ENCODE measurements at regions not wholly inside any gene's neighbourhood (a gene's known extent, or its start where the extent isn't known, plus 50 kb on each side); places are given as distances from the start of the nearest gene placed in this dataset.

GRCh38 chr6:88547768-88548167 lies 381.6 kb upstream of the CNR1 start:
- TF ChIP-seq CTCF (IDR thresholded peaks at IDR 0.05; ENCODE audit: borderline replicate concordance, extremely low read depth, low read length, poor library complexity, severe bottlenecking) (no peak), EZH2 (IDR thresholded peaks at IDR 0.05; ENCODE audit: borderline replicate concordance, low read depth, low read length, severe bottlenecking) (no peak)

Data from DND-41 (cell line).